Lower leg skin (tissue), 4 donors: ENCODE measurements at regions not wholly inside any gene's neighbourhood (a gene's known extent, or its start where the extent isn't known, plus 50 kb on each side); places are given as distances from the start of the nearest gene placed in this dataset.

Source experiments
- DNase-seq, 2 donors: peaks; one replicate each; pipeline ENCODE4 v3.0.0-alpha.2; 2019; ENCODE audit warnings: low spot score in 2 of 2
- H3K4me3 ChIP-seq: fragments of 200-600 bp; sonication (generic); 2 replicates; pipeline ENCODE4 v1.5.1; 2017; ENCODE audit warnings: mild to moderate bottlenecking, low read depth; ENCODE audit not compliant: poor library complexity, severe bottlenecking
- CTCF ChIP-seq, 3 donors: fragments of 450-650 bp; IDR thresholded peaks; one replicate each; pipeline ENCODE4 v1.5.1; 2016; ENCODE audit warnings: antibody characterized with exemption in 3 of 3, mild to moderate bottlenecking in 3 of 3, moderate library complexity in 2 of 3
- POLR2A ChIP-seq, 2 donors: fragments of 450-650 bp; IDR thresholded peaks; one replicate each; pipeline ENCODE4 v1.6.1; 2016 to 2017; ENCODE audit warnings: antibody characterized with exemption in 2 of 2, mild to moderate bottlenecking in 1 of 2, moderate library complexity in 1 of 2
- WGBS, 2 donors: methylation state at CpG; one replicate each; pipeline ENCODE4 v1.1.5; 2018; 5-methylcytosine and 5-hydroxymethylcytosine counted together
- intact Hi-C: fragments of 100-400 bp; cut with DNase I; formaldehyde crosslinking; loops from one replicate; pipeline ENCODE4 v1.15.0; 2023; ENCODE audit warnings: low total_unique reads

DNA sequence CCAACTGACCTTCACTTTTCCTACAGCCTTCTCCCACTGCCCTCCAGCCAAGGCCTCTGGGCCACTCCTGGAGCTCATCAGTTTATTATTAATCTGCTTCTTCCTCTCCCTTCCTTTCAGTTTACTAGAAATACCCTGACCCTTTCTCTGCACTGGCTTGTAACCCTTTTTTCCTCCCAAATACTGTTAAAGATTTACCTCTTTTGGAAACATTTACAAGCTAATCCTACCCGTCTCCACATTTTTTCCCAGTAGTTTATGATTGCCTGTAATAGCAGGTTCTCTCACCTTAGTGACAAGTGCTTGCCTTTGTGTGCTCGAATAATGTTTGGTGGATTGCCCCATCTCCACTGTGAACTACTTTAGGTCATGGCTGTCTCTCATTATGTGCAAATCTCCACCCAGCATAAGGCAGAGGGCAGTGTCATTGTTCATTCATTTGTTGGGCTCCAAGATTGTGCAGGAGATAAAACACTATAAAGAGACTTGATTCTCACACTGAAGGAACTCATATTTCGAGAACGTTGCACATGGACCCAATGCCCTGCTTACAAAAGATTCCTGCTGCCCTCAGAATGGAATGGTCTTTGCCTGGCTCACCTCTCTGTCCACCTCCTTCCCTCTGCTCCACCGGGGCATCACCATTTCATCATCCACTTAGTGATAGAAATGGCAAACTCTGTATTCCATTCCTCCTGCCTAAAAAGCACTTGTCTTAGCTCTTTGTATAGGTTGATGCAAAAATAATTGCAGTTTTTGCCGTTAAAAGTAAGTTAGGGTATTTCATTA is 491.1 kb downstream of the UTRN start:
- TF ChIP-seq CTCF (IDR thresholded peaks at IDR 0.05), result no peak
- no peak for TF ChIP-seq POLR2A (IDR thresholded peaks at IDR 0.05)
- H3K4me3 ChIP-seq, result no peak overlapping the region
- no peak for DNase-seq
- 88 to 92% methylated on average over 6 of the region's 6 CpGs for WGBS, 2 donors
- intact Hi-C loops, result no loop called here

GRCh38 chr6:144777249-144777648 is 492.1 kb downstream of the UTRN start:
- H3K4me3 ChIP-seq, result no peak overlapping the region
- DNase-seq, result no peak
- intact Hi-C loops, result no loop called here
- no peak for TF ChIP-seq CTCF (IDR thresholded peaks at IDR 0.05)
- no peak for TF ChIP-seq POLR2A (IDR thresholded peaks at IDR 0.05)

GRCh38 chr6:144778056-144778455 is 492.9 kb downstream of the UTRN start:
- no peak for TF ChIP-seq POLR2A (IDR thresholded peaks at IDR 0.05)
- TF ChIP-seq CTCF (IDR thresholded peaks at IDR 0.05), result no peak
- WGBS, 2 donors, result 96 to 98% methylated on average over 2 of the region's 2 CpGs
- intact Hi-C loops, result no loop called here
- H3K4me3 ChIP-seq, result no peak overlapping the region
- DNase-seq, result no peak

- WGBS, 2 donors, result 98% methylated on average over 1 of the region's 1 CpG
- H3K4me3 ChIP-seq, result no peak overlapping the region
- no peak for DNase-seq
- intact Hi-C loops, result no loop called here
- TF ChIP-seq POLR2A (IDR thresholded peaks at IDR 0.05) (no peak), CTCF (IDR thresholded peaks at IDR 0.05) (no peak)
Observed at GRCh38 chr6:144778773-144779492, 493.8 kb downstream of the UTRN start.

- no peak for DNase-seq
- intact Hi-C loops, result no loop called here
- 96 to 98% methylated on average over 3 of the region's 3 CpGs for WGBS, 2 donors
- no peak for TF ChIP-seq POLR2A (IDR thresholded peaks at IDR 0.05)
- TF ChIP-seq CTCF (IDR thresholded peaks at IDR 0.05), result no peak
- no peak overlapping the region for H3K4me3 ChIP-seq
Observed at GRCh38 chr6:144781836-144782235, 496.7 kb downstream of the UTRN start.
